HS-5 (cell line): ENCODE measurements at regions not wholly inside any gene's neighbourhood (a gene's known extent, or its start where the extent isn't known, plus 50 kb on each side); places are given as distances from the start of the nearest gene placed in this dataset.

Source experiments
- DNase-seq: peaks from one replicate; pipeline ENCODE4 v3.0.0-alpha.2; 2012; ENCODE audit warnings: low read depth

GRCh38 chr13:80126389-80127068, 214.4 kb downstream of the SPRY2 start:
- DNase-seq = no peak

- DNase-seq = no peak
Measured at GRCh38 chr13:80123945-80124344, 217.0 kb downstream of the SPRY2 start.

DNA sequence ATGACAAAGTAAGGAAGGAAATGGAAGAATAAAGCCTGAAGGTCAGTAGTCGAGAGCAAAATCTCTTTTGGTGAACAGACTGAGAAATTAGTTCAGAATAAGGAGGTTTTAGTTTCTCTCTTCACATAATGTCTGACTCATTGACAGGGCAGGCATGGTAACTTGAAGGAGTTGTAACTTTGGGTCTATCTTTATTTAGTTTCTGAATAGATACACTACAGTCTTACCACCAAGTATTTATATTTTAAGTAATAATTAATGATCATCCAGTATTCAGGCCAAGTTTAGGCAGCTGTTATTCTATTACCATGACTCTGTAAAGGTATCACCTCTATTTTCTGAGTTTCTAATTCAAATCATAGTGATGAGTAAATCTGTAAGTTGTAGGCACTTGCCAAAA, 219.9 kb downstream of the SPRY2 start:
- no peak for DNase-seq

DNA sequence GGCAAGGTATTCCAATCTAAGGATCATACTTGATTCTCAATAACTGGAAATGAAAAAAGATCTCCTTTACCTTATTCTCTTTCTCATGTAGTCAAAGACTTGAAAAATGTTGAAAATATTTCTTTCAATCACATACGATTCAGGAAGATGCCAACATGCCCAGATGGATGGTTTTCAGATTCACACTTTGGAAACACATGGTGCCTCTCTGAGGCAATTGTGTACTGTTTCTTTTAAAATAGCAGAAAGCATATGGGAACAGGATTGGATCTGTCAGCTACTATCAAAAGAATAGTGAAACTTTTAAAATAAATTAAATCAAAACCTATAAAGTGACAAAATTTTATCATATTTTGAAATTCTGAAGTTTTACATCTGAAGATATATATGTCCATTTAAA, 222.4 kb downstream of the SPRY2 start:
- no peak for DNase-seq

DNA sequence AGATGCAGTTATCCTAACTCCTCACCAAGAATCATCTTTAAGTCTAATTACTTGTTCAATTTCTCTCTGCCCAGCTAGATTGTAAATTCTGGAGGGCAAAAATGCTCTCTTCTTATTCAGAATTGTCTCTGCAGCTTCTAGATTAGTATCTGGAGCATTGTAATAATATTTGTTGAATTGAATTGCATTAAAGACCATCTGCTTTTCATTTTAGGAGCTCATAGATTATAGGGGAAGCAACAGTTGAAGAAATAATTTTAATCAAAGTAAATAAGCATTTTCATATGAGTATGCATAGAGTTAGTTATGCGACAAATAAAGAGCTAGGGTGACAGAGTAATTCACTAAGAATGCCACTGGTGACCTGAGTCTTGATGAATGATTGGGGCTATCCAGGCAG, 222.8 kb downstream of the SPRY2 start:
- DNase-seq = no peak

DNA sequence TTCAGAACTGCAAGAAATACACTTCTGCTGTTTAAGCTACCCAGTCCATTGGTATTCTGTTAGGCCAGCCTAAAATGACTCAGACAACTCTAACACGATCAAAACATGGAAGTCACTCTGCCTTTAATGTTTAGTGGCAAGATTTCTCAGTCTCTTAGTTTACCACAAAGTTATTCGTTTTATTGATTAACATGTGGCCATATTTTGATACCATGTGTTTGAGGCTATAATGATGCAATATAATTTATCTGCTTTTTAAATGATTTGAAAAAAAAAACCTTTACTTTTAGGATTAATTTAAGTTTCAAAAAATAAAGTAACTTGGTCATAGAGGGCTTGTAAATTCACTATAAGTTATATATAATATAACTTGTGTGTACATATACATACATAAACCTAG, 223.4 kb downstream of the SPRY2 start:
- no peak for DNase-seq

DNA sequence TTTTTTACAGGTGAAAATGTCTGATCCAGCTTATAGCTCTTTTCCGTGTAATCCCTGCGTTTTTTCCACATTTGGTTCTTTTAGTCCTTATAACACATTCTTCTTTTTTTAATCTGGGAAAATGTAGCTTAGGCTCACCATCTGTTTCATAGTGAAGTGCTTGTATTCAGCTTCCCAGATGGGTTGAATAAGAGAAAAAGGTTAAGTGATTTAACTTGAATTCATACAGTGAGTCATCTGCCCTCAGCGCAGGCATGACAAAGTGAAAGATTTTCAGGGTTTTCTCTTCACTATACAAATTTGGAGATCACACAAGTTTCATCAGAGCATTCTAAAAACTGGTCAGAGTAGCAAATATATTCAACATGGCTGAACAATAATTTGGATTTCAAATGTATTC, 224.8 kb downstream of the SPRY2 start:
- peak; percentile 18 for DNase-seq

DNA sequence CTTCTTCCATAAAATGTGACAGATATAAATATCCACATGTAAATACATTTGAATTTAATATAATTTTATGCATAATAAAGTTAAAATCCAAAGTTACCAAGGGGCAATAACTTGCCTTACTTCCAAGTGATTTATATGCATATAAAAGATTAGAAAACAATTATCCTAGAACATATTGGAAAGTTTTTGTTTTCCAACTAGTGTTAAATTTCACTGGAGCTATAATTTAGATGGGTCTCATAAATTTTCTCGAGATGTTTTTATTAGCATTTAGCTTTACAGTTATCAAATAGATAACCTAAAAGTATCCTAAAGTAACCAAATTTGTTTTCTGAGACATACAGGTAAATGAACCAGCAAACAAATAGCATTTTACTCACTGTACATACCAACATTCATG, 225.3 kb downstream of the SPRY2 start:
- no peak for DNase-seq

DNA sequence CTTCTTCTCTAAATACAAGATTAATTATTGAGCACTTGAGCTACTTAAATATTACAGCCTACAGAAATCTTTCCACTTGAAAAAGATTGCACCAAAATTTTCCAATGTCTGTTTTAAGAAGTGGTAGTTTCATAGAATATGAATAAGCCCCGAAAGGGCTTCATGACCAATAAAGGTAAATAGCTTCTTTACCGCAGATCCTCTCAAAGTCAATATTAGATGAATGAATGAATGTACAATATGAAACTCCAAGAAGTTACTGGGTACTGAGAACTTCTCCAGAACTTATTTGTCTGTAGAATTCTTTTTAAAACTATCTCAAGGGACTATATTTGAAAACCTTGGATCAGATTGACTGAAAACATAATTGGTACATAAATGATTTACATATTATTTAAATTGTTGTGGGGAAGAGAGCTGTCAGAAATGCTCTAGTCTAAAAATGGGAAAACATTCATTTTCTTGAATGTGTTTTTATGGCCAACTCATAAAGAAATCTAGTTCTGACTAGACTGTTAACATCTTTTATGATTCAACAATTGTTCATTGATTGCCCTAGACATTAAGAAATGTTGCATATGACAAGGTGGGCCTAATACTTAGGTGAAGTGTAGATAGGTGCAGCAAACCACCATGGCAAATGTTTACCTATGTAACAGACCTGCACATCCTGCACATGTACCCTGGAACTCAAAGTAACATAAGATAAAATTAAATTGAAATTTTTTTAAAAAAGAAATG, 227.0 kb downstream of the SPRY2 start:
- no peak for DNase-seq

GRCh38 chr13:80109303-80109702, 231.6 kb downstream of the SPRY2 start:
- no peak for DNase-seq

DNA sequence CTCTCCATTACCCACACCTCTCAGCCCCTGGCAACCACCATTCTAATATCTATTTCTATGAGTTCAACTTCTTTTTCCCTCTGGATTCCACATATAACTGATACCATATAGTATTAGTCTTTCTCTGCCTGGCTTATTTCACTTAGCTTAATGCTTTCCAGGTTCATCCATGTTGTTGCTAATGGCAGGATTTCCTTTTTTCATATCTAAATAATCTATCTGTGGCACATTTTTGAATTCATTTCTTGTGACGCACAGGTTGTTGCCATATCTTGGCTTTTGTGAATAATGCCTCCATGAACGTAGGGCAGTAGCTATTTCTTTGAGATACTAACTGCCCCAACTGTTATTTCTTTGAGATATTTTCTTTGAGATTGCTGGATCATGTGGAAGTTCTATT, 235.6 kb downstream of the SPRY2 start:
- DNase-seq = no peak

GRCh38 chr13:80101040-80101439, 239.9 kb downstream of the SPRY2 start:
- no peak for DNase-seq

- no peak for DNase-seq
Measured at GRCh38 chr13:80100636-80101035, 240.3 kb downstream of the SPRY2 start.

GRCh38 chr13:80097561-80097960, 243.4 kb downstream of the SPRY2 start:
- no peak for DNase-seq

GRCh38 chr13:80096383-80096782, 244.5 kb downstream of the SPRY2 start:
- DNase-seq = no peak

GRCh38 chr13:80094526-80094925, 246.4 kb downstream of the SPRY2 start:
- DNase-seq = no peak

- DNase-seq = no peak
Measured at GRCh38 chr13:80093888-80094287, 247.0 kb downstream of the SPRY2 start.

DNA sequence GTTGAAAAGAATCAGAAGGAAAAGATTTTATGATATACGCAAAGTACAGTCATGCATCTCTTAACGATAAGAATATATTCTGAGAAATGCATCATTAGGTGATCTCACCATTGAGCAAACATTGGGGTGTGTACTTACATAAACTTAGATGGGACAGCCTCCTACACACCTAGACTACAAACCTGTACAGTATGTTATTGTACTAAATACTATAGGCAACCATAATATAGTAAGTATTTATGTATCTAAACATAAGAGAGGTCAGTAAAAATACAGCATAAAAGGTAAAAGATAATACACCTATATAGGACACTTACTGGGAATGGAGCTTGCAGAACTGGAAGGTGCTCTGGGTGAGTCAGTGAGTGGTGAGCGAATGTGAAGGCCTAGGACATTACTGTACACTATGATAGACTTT, 254.6 kb downstream of the SPRY2 start:
- no peak for DNase-seq

GRCh38 chr13:80083853-80084676, 256.9 kb downstream of the SPRY2 start:
- DNase-seq = peak; percentile 46

DNA sequence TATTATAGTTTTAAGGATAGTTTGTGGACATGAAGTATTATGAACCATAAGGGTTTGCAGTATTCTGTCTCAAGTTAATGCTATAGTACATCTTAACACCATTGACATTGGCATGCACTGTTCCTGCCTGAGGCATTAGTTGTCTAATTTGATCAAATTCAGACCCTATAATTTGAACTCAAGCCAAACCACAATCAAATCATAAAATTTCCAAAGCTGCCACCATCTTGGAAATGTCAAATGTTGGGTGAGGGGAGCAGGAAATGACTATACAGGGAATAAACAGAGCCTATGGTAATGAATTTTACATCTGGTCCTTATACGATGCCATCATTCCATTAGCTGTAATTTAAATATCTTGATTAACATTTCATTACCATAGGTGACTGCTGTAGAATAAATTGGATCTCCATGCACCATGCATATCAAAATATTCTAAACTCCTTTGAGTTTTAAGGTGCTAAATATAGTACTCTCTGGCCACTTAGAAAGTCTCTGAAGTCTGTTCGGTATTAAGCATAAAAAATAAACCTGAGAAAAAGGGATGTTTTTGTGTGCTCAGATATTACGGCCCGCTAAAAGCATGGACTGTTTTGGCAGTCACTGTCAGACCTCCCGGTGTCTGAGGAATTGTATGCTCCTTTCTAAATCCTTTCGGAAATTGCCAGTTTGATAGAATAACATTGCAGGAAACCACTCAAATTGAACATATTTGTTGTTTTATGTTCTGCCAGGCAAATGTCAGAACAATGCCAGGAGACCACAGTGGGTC, 257.7 kb downstream of the SPRY2 start:
- DNase-seq = no peak

DNA sequence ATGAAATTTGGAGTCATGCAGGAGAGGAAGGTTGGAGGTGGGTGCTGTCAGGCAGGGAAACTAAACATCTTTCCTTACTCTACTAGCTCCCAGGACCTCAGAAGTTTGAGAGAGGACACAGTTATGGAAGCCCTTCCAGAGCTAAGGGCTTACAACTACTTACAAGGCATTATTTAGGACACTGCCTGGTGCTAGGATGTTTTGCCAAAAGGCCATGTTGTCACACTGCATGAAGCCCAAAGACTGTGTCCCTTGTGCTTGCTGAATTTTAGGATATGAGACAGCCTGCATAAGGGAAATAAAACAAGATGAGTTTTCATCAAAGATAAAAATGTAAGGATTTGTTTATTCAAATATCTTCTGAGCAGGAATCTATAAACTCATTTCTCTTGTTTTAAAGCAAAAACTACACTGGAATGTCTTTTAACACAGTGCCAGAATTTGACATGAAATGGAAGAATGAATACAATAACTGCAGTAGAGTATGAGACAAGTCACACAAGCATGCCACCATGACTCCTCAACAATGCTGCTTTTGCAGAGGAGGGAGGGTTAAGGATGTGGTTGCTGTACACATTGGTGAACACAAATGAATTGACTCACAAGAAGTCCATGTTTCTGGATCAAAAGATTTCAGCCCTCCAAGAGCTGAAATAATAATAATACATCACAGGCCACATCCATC, 258.4 kb downstream of the SPRY2 start:
- DNase-seq = no peak

DNA sequence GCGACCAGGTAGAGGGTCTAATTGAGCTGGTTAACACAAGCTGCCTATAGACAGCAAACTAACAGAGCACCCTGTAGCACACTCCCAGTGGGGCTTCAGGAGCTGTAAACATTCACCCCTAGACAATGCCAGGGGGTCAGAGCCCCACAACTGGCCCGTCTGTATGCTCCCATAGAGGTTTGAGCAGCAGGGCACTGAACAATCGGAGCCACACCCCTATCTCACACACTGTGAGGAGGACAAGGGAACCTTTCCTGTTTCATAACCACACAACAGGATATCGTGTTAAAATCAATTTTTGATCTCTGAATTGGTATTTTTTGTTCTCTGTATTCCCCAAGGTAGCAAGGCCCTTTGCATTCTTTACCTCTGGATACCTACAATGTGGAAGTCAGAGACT, 266.1 kb downstream of the SPRY2 start:
- DNase-seq = no peak
